ENCODE measurements at regions not wholly inside any gene's neighbourhood (a gene's known extent, or its start where the extent isn't known, plus 50 kb on each side); places are given as distances from the start of the nearest gene placed in this dataset.
"Not testable (repeated sequence)": the region's sequence is repeated elsewhere in the genome, so short reads cannot be mapped to it uniquely, and the experiment has no call there.

GRCh38 chr3:107470496-107470895 is 52.3 kb upstream of the BBX start:
- not testable (repeated sequence) for DNase-seq

Data from suppressor macrophage treated with lipopolysaccharide for 4 hours (primary cell).